ENCODE measurements at regions not wholly inside any gene's neighbourhood (a gene's known extent, or its start where the extent isn't known, plus 50 kb on each side); places are given as distances from the start of the nearest gene placed in this dataset.
"Not testable (repeated sequence)": the region's sequence is repeated elsewhere in the genome, so short reads cannot be mapped to it uniquely, and the experiment has no call there.

GRCh38 chr13:50543782-50544181 lies 299.7 kb downstream of the DLEU7 start:
- no peak for DNase-seq (ENCODE audit: low read depth)
- H3K4me3 ChIP-seq (ENCODE audit: low read depth, low read length), result no peak overlapping the region
- TF ChIP-seq CTCF (IDR thresholded peaks at IDR 0.05; ENCODE audit: low read depth, low read length, missing control alignments), result no peak

- DNase-seq (ENCODE audit: low read depth), result no peak
- no peak for TF ChIP-seq CTCF (IDR thresholded peaks at IDR 0.05; ENCODE audit: low read depth, low read length, missing control alignments)
- no peak overlapping the region for H3K4me3 ChIP-seq (ENCODE audit: low read depth, low read length)
Observed at GRCh38 chr13:50544211-50544610, 299.3 kb downstream of the DLEU7 start.

- not testable (repeated sequence) for DNase-seq (ENCODE audit: low read depth)
Observed at GRCh38 chr13:50547175-50547574, 296.3 kb downstream of the DLEU7 start.

GRCh38 chr13:50548586-50548985 lies 294.9 kb downstream of the DLEU7 start:
- DNase-seq (ENCODE audit: low read depth), result no peak
- no peak for TF ChIP-seq CTCF (IDR thresholded peaks at IDR 0.05; ENCODE audit: low read depth, low read length, missing control alignments)
- H3K4me3 ChIP-seq (ENCODE audit: low read depth, low read length), result no peak overlapping the region

More at GRCh38 chr13:50547175-50547574, 296.3 kb downstream of the DLEU7 start:
- H3K4me3 ChIP-seq (ENCODE audit: low read depth, low read length), result not testable (repeated sequence)

GRCh38 chr13:50549221-50549942 lies 294.1 kb downstream of the DLEU7 start:
- no peak overlapping the region for H3K4me3 ChIP-seq (ENCODE audit: low read depth, low read length)
- TF ChIP-seq CTCF (IDR thresholded peaks at IDR 0.05; ENCODE audit: low read depth, low read length, missing control alignments), result no peak
- no peak for DNase-seq (ENCODE audit: low read depth)

GRCh38 chr13:50550151-50550550 lies 293.3 kb downstream of the DLEU7 start:
- no peak for DNase-seq (ENCODE audit: low read depth)
- TF ChIP-seq CTCF (IDR thresholded peaks at IDR 0.05; ENCODE audit: low read depth, low read length, missing control alignments), result no peak
- H3K4me3 ChIP-seq (ENCODE audit: low read depth, low read length), result no peak overlapping the region

- TF ChIP-seq CTCF (IDR thresholded peaks at IDR 0.05; ENCODE audit: low read depth, low read length, missing control alignments), result no peak
- H3K4me3 ChIP-seq (ENCODE audit: low read depth, low read length), result no peak overlapping the region
- no peak for DNase-seq (ENCODE audit: low read depth)
Observed at GRCh38 chr13:50552424-50552966, 291.0 kb downstream of the DLEU7 start.

Data from GM12864 (cell line).